WERI-Rb-1 (cell line): ENCODE measurements at regions not wholly inside any gene's neighbourhood (a gene's known extent, or its start where the extent isn't known, plus 50 kb on each side); places are given as distances from the start of the nearest gene placed in this dataset.

Source experiments
- DNase-seq: peaks from one replicate; pipeline ENCODE4 v3.0.0-alpha.2; 2020
- H3K27ac ChIP-seq: fragments of 250-450 bp; sonication (Bioruptor Pico); 2 replicates; pipeline ENCODE4 v1.5.1; 2020; ENCODE audit warnings: mild to moderate bottlenecking, moderate library complexity
- H3K27me3 ChIP-seq: fragments of 250-450 bp; sonication (Bioruptor Pico); 2 replicates; pipeline ENCODE4 v1.5.1; 2021; ENCODE audit warnings: mild to moderate bottlenecking, low read depth, moderate library complexity; ENCODE audit not compliant: insufficient read depth, severe bottlenecking
- H3K36me3 ChIP-seq: fragments of 250-450 bp; sonication (Bioruptor Pico); 2 replicates; pipeline ENCODE4 v1.5.1; 2020; ENCODE audit warnings: mild to moderate bottlenecking, moderate library complexity
- H3K4me3 ChIP-seq: 2 replicates; pipeline ENCODE4 v1.5.1; 2011; ENCODE audit warnings: low read depth, mild to moderate bottlenecking, control low read depth, low read length
- H3K9me3 ChIP-seq: fragments of 250-450 bp; sonication (Bioruptor Pico); 2 replicates; pipeline ENCODE4 v1.5.1; 2021; ENCODE audit warnings: mild to moderate bottlenecking, moderate library complexity; ENCODE audit not compliant: severe bottlenecking
- TF ChIP-seq, protein P1 (sequence below): IDR thresholded peaks from 2 replicates; pipeline ENCODE4 v1.5.1; 2011; ENCODE audit warnings: low read depth, mild to moderate bottlenecking, control low read depth, inconsistent platforms, low read length

DNA sequence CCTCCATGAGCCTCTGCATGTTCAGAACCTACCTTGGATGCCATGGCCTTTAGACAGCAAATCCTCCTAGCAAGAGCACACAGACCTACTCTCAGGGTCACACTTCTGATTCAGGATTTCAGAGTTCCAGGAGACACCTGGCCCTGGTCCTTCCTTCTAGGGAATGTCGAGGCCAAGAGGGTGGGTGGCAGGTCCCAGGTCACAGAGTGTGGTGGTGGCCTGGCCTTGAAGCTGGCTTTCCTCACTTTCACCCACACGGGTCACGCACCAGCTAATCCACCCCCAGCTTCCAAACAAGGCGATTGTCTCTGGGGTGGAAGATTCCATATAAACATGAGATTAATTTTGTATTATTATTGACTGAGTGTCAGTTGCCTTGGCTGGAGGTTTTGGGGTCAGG is 328.3 kb upstream of the RTL1 start:
- Histone ChIP-seq H3K27ac (no peak overlapping the region), H3K9me3 (no peaks in the 10 kb centered on the region), H3K36me3 (no peaks in the 10 kb centered on the region), H3K4me3 (no peak overlapping the region), H3K27me3 (peaks cover 73% of the 10 kb centered on the region)
- TF ChIP-seq, protein P1, sequence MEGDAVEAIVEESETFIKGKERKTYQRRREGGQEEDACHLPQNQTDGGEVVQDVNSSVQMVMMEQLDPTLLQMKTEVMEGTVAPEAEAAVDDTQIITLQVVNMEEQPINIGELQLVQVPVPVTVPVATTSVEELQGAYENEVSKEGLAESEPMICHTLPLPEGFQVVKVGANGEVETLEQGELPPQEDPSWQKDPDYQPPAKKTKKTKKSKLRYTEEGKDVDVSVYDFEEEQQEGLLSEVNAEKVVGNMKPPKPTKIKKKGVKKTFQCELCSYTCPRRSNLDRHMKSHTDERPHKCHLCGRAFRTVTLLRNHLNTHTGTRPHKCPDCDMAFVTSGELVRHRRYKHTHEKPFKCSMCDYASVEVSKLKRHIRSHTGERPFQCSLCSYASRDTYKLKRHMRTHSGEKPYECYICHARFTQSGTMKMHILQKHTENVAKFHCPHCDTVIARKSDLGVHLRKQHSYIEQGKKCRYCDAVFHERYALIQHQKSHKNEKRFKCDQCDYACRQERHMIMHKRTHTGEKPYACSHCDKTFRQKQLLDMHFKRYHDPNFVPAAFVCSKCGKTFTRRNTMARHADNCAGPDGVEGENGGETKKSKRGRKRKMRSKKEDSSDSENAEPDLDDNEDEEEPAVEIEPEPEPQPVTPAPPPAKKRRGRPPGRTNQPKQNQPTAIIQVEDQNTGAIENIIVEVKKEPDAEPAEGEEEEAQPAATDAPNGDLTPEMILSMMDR: no peak
- no peak for DNase-seq

DNA sequence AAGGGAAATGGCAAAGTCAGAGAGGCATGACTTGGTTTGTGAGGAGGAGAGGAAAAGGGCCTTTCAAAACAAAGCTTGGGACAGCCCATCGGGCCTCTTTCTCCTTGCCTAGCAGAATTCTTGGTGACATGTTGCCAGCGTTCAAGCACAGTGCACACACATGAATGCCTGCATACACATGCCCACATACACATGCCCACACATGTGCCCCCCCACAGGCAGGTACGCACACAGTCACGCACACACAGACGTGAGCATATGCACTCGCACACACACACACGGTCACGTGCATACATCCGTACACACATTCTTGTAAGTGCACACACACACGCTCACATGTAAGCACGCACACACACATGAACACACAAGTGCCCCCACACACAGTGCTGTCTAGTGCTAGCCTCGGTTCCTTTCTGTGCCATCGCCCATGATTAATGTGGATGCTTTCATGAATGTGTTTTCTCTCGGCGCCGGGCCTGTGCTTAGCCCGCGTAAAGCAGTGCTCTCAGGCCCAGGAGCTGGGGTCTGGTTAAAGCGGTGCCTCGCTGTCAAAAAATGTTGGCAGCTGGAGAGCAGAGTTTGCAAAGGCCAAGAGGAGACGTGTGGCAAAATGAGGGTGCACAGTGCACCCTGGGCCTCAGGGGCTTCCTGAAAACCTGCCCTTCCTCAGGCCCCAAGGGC is 328.8 kb upstream of the DIO3 start:
- DNase-seq: no peak
- Histone ChIP-seq H3K36me3 (no peaks in the 10 kb centered on the region), H3K27ac (no peak overlapping the region), H3K27me3 (peaks cover 72% of the 10 kb centered on the region), H3K9me3 (no peaks in the 10 kb centered on the region), H3K4me3 (no peak overlapping the region)
- TF ChIP-seq, protein P1: no peak

DNA sequence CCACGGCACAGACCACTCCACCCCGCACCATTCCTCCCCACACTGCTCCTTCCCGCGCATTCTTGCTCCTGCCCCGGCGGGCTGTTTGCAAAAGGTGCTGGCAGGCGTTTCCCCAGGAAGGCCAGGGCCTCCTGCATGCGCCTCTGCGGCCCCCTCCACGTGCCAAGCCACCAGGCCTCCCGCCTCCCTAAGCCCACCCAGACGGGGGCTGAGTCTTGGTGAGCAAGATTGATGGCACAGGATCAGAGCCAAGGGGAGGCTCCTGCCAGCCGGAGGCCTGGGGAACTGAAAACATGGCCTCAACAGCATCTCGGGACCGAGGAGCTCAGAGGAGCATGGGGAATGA is 328.3 kb upstream of the DIO3 start:
- DNase-seq: no peak
- H3K27me3 ChIP-seq: peaks cover 73% of the 10 kb centered on the region
- TF ChIP-seq, protein P1: no peak
- no peak overlapping the region for H3K27ac ChIP-seq
- H3K36me3 ChIP-seq: no peaks in the 10 kb centered on the region
- H3K4me3 ChIP-seq: no peak overlapping the region
- H3K9me3 ChIP-seq: no peaks in the 10 kb centered on the region

DNA sequence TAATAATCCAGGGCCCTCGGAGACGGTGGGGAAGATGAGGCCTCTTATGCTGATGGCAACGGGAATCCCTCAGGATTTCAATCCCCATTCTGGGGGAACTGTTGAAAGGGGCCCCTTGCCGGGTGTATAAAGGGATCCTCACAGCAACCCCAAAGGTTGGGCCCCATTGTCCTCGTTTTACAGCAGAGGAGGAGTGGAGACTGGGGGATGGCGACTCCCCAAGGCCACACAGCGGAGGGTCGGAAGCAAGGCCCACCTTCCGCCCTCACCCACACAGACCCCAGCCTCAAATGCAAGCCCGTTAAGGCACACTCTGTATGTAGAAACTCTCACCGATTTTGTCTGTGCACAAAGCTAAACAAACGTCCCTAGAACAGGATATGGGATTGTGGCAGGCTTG is 327.9 kb upstream of the DIO3 start:
- Histone ChIP-seq H3K9me3 (no peaks in the 10 kb centered on the region), H3K36me3 (no peaks in the 10 kb centered on the region), H3K27ac (no peak overlapping the region), H3K4me3 (no peak overlapping the region), H3K27me3 (peaks cover 73% of the 10 kb centered on the region)
- TF ChIP-seq, protein P1: no peak
- no peak for DNase-seq

DNA sequence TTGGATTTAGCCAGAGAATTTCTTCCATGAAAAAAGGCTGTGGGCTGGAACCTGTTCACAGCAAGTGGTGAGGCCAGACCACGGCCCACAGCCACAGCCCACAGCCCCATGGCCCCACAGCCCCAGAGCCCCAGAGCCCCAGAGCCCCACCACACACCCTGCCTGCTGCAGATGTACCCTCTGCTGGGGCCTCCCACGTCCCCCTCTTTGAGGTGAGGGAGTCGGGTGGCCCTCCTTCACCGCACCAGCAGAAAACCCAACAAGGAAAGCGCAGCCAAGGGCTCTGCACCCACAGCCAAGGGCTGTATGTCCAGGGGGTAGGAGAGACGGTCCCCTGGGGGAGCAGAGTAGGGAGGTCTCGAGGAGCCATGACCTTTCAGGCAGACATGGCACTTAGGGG is 327.5 kb upstream of the DIO3 start:
- DNase-seq: no peak
- Histone ChIP-seq H3K4me3 (no peak overlapping the region), H3K9me3 (no peaks in the 10 kb centered on the region), H3K36me3 (no peaks in the 10 kb centered on the region), H3K27ac (no peak overlapping the region), H3K27me3 (peaks cover 73% of the 10 kb centered on the region)
- TF ChIP-seq, protein P1: no peak
